ENCODE measurements at regions not wholly inside any gene's neighbourhood (a gene's known extent, or its start where the extent isn't known, plus 50 kb on each side); places are given as distances from the start of the nearest gene placed in this dataset.
"Not testable (repeated sequence)": the region's sequence is repeated elsewhere in the genome, so short reads cannot be mapped to it uniquely, and the experiment has no call there.

DNA sequence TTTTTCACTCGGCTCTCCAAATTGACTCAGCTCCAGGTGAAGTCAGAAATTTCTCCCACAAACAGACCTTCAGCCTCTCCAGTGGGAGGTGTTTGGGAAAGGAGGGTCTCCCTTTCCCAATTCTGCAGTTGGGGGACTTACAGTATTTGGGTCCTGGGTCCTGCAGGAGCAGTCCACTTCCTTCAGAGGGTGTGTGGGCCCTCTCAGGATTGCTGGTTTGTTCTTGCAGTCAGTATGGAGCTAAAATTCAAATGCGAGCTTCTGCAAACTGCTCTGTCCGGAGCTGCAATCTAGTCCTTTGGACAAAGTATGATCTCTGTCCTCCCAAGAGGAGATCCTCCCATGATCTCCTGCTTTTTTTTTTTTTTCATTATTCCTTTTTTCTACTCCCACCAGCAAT is 87.9 kb upstream of the MSTN start:
- Histone ChIP-seq H3K23ac (ENCODE audit: low read length in 2 of 2) (no peak overlapping the region), H2BK15ac (ENCODE audit: low read depth, poor library complexity, severe bottlenecking) (no peak overlapping the region), H3K14ac (ENCODE audit: low read length in 2 of 2) (no peak overlapping the region)

DNA sequence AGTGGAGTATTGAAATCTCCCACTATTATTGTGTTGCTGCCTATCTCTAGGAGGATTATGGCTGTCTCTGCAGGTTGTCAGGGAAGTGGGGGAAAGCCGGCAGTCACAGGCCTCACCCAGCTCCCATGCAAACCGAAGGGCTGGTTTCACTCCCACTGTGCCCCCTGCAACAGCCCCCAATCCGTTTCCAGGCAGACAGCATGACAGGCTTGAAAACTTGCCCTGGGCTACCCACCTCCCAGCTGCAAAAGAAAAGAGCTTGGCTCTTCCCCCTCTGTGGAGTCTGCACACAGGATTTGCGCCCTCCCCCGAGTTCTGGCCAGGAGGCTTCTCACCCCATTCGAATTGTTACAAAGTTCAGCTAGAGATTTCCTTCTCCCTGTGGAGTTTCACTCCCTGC is 87.4 kb upstream of the MSTN start:
- Histone ChIP-seq H3K4me1 (ENCODE audit: control insufficient read depth, insufficient read depth, low read depth, low read length) (no peaks in the 10 kb centered on the region), H3K18ac (ENCODE audit: low read depth in 1 of 2, low read length in 2 of 2) (no peak overlapping the region), H2BK12ac (ENCODE audit: low read length in 2 of 2) (no peak overlapping the region), H3K4me2 (ENCODE audit: low read length, poor library complexity, severe bottlenecking) (no peak overlapping the region), H3K79me1 (replicated peaks; ENCODE audit: low read length, poor library complexity, severe bottlenecking) (no peaks in the 10 kb centered on the region), H3K4ac (ENCODE audit: low read depth in 1 of 2, low read length in 2 of 2) (no peak overlapping the region), H3K14ac (ENCODE audit: low read length in 2 of 2) (no peak overlapping the region), H3K4me3 (ENCODE audit: insufficient read depth in 1 of 2, low read depth in 1 of 2, low read length in 2 of 2) (no peak overlapping the region), H3K36me3 (ENCODE audit: control insufficient read depth in 1 of 2, insufficient read depth in 2 of 2, low read depth in 1 of 2, low read length in 2 of 2) (no peaks in the 10 kb centered on the region), H3K27me3 (ENCODE audit: control insufficient read depth in 1 of 2, insufficient read depth in 1 of 2, low read length in 2 of 2) (no peaks in the 10 kb centered on the region), H2AFZ (ENCODE audit: low read depth, low read length) (no peak overlapping the region), H3K27ac (ENCODE audit: low read length, poor library complexity, severe bottlenecking) (no peak overlapping the region), H2BK5ac (ENCODE audit: low read depth, low read length, poor library complexity, severe bottlenecking) (no peak overlapping the region), H3K9me3 (ENCODE audit: control insufficient read depth, low read length) (no peaks in the 10 kb centered on the region), H3K9ac (ENCODE audit: low read length) (no peak overlapping the region), H2BK120ac (ENCODE audit: low read depth, low read length) (no peak overlapping the region), H4K91ac (ENCODE audit: low read length) (no peak overlapping the region), H2BK15ac (ENCODE audit: low read depth, poor library complexity, severe bottlenecking) (no peak overlapping the region), H3K23ac (ENCODE audit: low read length in 2 of 2) (no peak overlapping the region), H4K8ac (ENCODE audit: low read length) (no peak overlapping the region), H2AK5ac (ENCODE audit: low read length, severe bottlenecking) (no peak overlapping the region)
- DNase-seq = no peak
- 48% methylated on average over 6 of the region's 6 CpGs for WGBS

More for the DNA sequence above, 87.9 kb upstream of the MSTN start:
- Histone ChIP-seq H3K9ac (ENCODE audit: low read length) (no peak overlapping the region), H3K4me1 (ENCODE audit: control insufficient read depth, insufficient read depth, low read depth, low read length) (no peaks in the 10 kb centered on the region), H2BK5ac (ENCODE audit: low read depth, low read length, poor library complexity, severe bottlenecking) (no peak overlapping the region), H2BK12ac (ENCODE audit: low read length in 2 of 2) (no peak overlapping the region), H3K27me3 (ENCODE audit: control insufficient read depth in 1 of 2, insufficient read depth in 1 of 2, low read length in 2 of 2) (no peaks in the 10 kb centered on the region), H3K27ac (ENCODE audit: low read length, poor library complexity, severe bottlenecking) (no peak overlapping the region), H3K9me3 (ENCODE audit: control insufficient read depth, low read length) (no peaks in the 10 kb centered on the region), H4K91ac (ENCODE audit: low read length) (no peak overlapping the region), H3K4ac (ENCODE audit: low read depth in 1 of 2, low read length in 2 of 2) (no peak overlapping the region), H4K8ac (ENCODE audit: low read length) (no peak overlapping the region), H3K4me3 (ENCODE audit: insufficient read depth in 1 of 2, low read depth in 1 of 2, low read length in 2 of 2) (no peak overlapping the region), H3K36me3 (ENCODE audit: control insufficient read depth in 1 of 2, insufficient read depth in 2 of 2, low read depth in 1 of 2, low read length in 2 of 2) (no peaks in the 10 kb centered on the region), H2AK5ac (ENCODE audit: low read length, severe bottlenecking) (no peak overlapping the region), H2AFZ (ENCODE audit: low read depth, low read length) (no peak overlapping the region), H3K4me2 (ENCODE audit: low read length, poor library complexity, severe bottlenecking) (no peak overlapping the region), H3K18ac (ENCODE audit: low read depth in 1 of 2, low read length in 2 of 2) (no peak overlapping the region), H3K79me1 (replicated peaks; ENCODE audit: low read length, poor library complexity, severe bottlenecking) (no peaks in the 10 kb centered on the region), H2BK120ac (ENCODE audit: low read depth, low read length) (no peak overlapping the region)
- DNase-seq = no peak
- 95% methylated on average over 2 of the region's 3 CpGs for WGBS

DNA sequence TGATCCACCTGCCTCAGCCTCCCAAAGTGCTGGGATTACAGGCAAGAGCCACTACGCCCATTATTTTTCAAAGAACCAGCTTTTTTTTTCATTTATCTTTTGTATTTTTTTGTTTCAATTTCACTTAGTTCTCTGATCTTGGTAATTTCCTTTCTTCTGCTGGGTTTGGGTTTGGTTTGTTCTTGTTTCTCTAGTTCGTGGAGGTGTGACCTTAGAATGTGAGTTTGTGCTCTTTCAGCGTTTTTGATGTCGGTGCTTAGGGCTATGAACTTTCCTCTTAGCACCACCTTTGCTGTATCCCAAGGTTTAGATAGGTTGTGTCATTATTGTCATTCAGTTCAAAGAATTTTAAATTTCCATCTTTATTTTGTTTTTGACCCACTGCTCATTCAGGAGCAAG is 86.7 kb upstream of the MSTN start:
- H2AK5ac ChIP-seq (ENCODE audit: low read length, severe bottlenecking) = no peak overlapping the region
- H3K4me1 ChIP-seq (ENCODE audit: control insufficient read depth, insufficient read depth, low read depth, low read length) = no peaks in the 10 kb centered on the region
- no peak overlapping the region for H2BK5ac ChIP-seq (ENCODE audit: low read depth, low read length, poor library complexity, severe bottlenecking)
- no peak overlapping the region for H2BK120ac ChIP-seq (ENCODE audit: low read depth, low read length)
- H3K79me1 ChIP-seq (replicated peaks; ENCODE audit: low read length, poor library complexity, severe bottlenecking) = no peaks in the 10 kb centered on the region
- WGBS = 100% methylated on average over 1 of the region's 4 CpGs
- H3K18ac ChIP-seq (ENCODE audit: low read depth in 1 of 2, low read length in 2 of 2) = no peak overlapping the region
- no peak overlapping the region for H3K27ac ChIP-seq (ENCODE audit: low read length, poor library complexity, severe bottlenecking)
- no peak overlapping the region for H2AFZ ChIP-seq (ENCODE audit: low read depth, low read length)
- no peaks in the 10 kb centered on the region for H3K27me3 ChIP-seq (ENCODE audit: control insufficient read depth in 1 of 2, insufficient read depth in 1 of 2, low read length in 2 of 2)
- H3K4me2 ChIP-seq (ENCODE audit: low read length, poor library complexity, severe bottlenecking) = no peak overlapping the region
- no peak overlapping the region for H3K4me3 ChIP-seq (ENCODE audit: insufficient read depth in 1 of 2, low read depth in 1 of 2, low read length in 2 of 2)
- H4K8ac ChIP-seq (ENCODE audit: low read length) = no peak overlapping the region
- DNase-seq = no peak
- H2BK12ac ChIP-seq (ENCODE audit: low read length in 2 of 2) = no peak overlapping the region
- no peak overlapping the region for H3K4ac ChIP-seq (ENCODE audit: low read depth in 1 of 2, low read length in 2 of 2)
- no peak overlapping the region for H3K14ac ChIP-seq (ENCODE audit: low read length in 2 of 2)
- H3K36me3 ChIP-seq (ENCODE audit: control insufficient read depth in 1 of 2, insufficient read depth in 2 of 2, low read depth in 1 of 2, low read length in 2 of 2) = no peaks in the 10 kb centered on the region
- H3K9me3 ChIP-seq (ENCODE audit: control insufficient read depth, low read length) = no peaks in the 10 kb centered on the region
- no peak overlapping the region for H3K9ac ChIP-seq (ENCODE audit: low read length)
- H3K23ac ChIP-seq (ENCODE audit: low read length in 2 of 2) = no peak overlapping the region
- no peak overlapping the region for H2BK15ac ChIP-seq (ENCODE audit: low read depth, poor library complexity, severe bottlenecking)
- no peak overlapping the region for H4K91ac ChIP-seq (ENCODE audit: low read length)

DNA sequence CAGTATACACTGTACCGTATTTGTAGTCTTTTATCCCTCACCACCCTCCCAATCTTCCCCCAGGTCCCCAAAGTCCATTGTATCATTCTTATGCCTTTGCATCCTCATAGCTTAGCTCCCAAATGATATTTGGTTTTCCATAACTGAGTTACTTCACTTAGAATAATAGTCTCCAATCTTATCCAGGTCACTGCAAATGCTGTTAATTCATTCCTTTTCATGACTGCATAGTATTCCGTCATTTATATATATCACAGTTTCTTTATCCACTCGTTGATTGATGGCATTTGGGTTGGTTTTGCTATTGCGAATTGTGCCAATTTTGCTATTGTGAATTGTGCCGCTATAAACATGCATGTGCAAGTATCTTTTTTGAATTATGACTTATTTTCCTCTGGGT is 83.6 kb upstream of the MSTN start:
- H3K4me2 ChIP-seq (ENCODE audit: low read length, poor library complexity, severe bottlenecking); H3K27ac ChIP-seq (ENCODE audit: low read length, poor library complexity, severe bottlenecking); H4K91ac ChIP-seq (ENCODE audit: low read length); H3K4me3 ChIP-seq (ENCODE audit: insufficient read depth in 1 of 2, low read depth in 1 of 2, low read length in 2 of 2); H2BK12ac ChIP-seq (ENCODE audit: low read length in 2 of 2); H3K23ac ChIP-seq (ENCODE audit: low read length in 2 of 2); H3K18ac ChIP-seq (ENCODE audit: low read depth in 1 of 2, low read length in 2 of 2); H3K4ac ChIP-seq (ENCODE audit: low read depth in 1 of 2, low read length in 2 of 2); H3K9me3 ChIP-seq (ENCODE audit: control insufficient read depth, low read length); H4K8ac ChIP-seq (ENCODE audit: low read length); H2BK15ac ChIP-seq (ENCODE audit: low read depth, poor library complexity, severe bottlenecking); H2BK5ac ChIP-seq (ENCODE audit: low read depth, low read length, poor library complexity, severe bottlenecking); H3K79me1 ChIP-seq (replicated peaks; ENCODE audit: low read length, poor library complexity, severe bottlenecking); H3K4me1 ChIP-seq (ENCODE audit: control insufficient read depth, insufficient read depth, low read depth, low read length); H3K14ac ChIP-seq (ENCODE audit: low read length in 2 of 2); H3K36me3 ChIP-seq (ENCODE audit: control insufficient read depth in 1 of 2, insufficient read depth in 2 of 2, low read depth in 1 of 2, low read length in 2 of 2); H2AK5ac ChIP-seq (ENCODE audit: low read length, severe bottlenecking); H2AFZ ChIP-seq (ENCODE audit: low read depth, low read length); H2BK120ac ChIP-seq (ENCODE audit: low read depth, low read length); DNase-seq; H3K9ac ChIP-seq (ENCODE audit: low read length); H3K27me3 ChIP-seq (ENCODE audit: control insufficient read depth in 1 of 2, insufficient read depth in 1 of 2, low read length in 2 of 2): not testable (repeated sequence)
- WGBS = 89% methylated on average over 4 of the region's 5 CpGs

All from mesenchymal stem cell (in vitro differentiated cells and primary cell).